AG09319 (cell line): ENCODE measurements at regions not wholly inside any gene's neighbourhood (a gene's known extent, or its start where the extent isn't known, plus 50 kb on each side); places are given as distances from the start of the nearest gene placed in this dataset.

Source experiments
- DNase-seq: peaks from one replicate; pipeline ENCODE4 v3.0.0-alpha.2; 2010; ENCODE audit warnings: low read depth; ENCODE audit errors: extremely low read depth
- CTCF ChIP-seq: IDR thresholded peaks from 2 replicates; pipeline ENCODE4 v1.5.1; 2011; ENCODE audit warnings: low read depth, mild to moderate bottlenecking, inconsistent platforms, low read length, moderate library complexity

GRCh38 chr12:127621366-127621765 lies 645.6 kb upstream of the TMEM132C start:
- no peak for DNase-seq
- no peak for TF ChIP-seq CTCF

GRCh38 chr12:127623362-127623761 lies 643.6 kb upstream of the TMEM132C start:
- no peak for TF ChIP-seq CTCF

GRCh38 chr12:127625176-127625771 lies 641.7 kb upstream of the TMEM132C start:
- DNase-seq = no peak
- TF ChIP-seq CTCF = no peak

More at GRCh38 chr12:127623362-127623761, 643.6 kb upstream of the TMEM132C start:
- DNase-seq = no peak

- no peak for TF ChIP-seq CTCF
- DNase-seq = no peak
Observed at GRCh38 chr12:127628645-127629044, 638.3 kb upstream of the TMEM132C start.

GRCh38 chr12:127629066-127629820 lies 637.7 kb upstream of the TMEM132C start:
- DNase-seq = no peak
- no peak for TF ChIP-seq CTCF

- no peak for DNase-seq
Observed at GRCh38 chr12:127632461-127632860, 634.5 kb upstream of the TMEM132C start.

More at GRCh38 chr12:127632461-127632860, 634.5 kb upstream of the TMEM132C start:
- TF ChIP-seq CTCF = no peak
